CD8-positive, alpha-beta memory T cell (primary cell): ENCODE measurements at regions not wholly inside any gene's neighbourhood (a gene's known extent, or its start where the extent isn't known, plus 50 kb on each side); places are given as distances from the start of the nearest gene placed in this dataset.

Source experiments
- CTCF ChIA-PET: fragments of 350-600 bp; sonication (Branson Sonifier 250); formaldehyde crosslinking; loops from one replicate; lab custom pipeline; 2021; ENCODE audit warnings: antibody characterized with exemption; lab: Charles Lee
- POLR2A ChIA-PET: fragments of 350-600 bp; sonication (Branson Sonifier 250); formaldehyde crosslinking; loops from one replicate; lab custom pipeline; 2021; ENCODE audit warnings: antibody characterized with exemption; lab: Charles Lee
- DNase-seq, 5 donors: peaks; one replicate each; pipeline versions ENCODE4 v3.0.0 to v3.0.0-alpha.2; 2020 to 2022; ENCODE audit warnings: mixed read lengths in 1 of 5
- H3K27ac ChIP-seq: one replicate; pipeline ENCODE4 v1.7.0; 2013; ENCODE audit warnings: low read depth, mild to moderate bottlenecking, low read length, moderate library complexity
- H3K27me3 ChIP-seq: 2 replicates; pipeline ENCODE4 v1.7.0; 2013; ENCODE audit warnings: low read length, mild to moderate bottlenecking; ENCODE audit not compliant: insufficient read depth, poor library complexity, severe bottlenecking
- H3K36me3 ChIP-seq: 2 replicates; pipeline ENCODE4 v1.7.0; 2013; ENCODE audit warnings: mild to moderate bottlenecking, low read length, moderate library complexity; ENCODE audit not compliant: insufficient read depth
- H3K4me1 ChIP-seq: 2 replicates; pipeline ENCODE4 v1.7.0; 2013; ENCODE audit warnings: mild to moderate bottlenecking, low read length, moderate library complexity; ENCODE audit not compliant: insufficient read depth
- H3K4me3 ChIP-seq: 2 replicates; pipeline ENCODE4 v1.7.0; 2013; ENCODE audit warnings: mild to moderate bottlenecking, low read length
- H3K9me3 ChIP-seq: 2 replicates; pipeline ENCODE4 v1.7.0; 2013; ENCODE audit warnings: mild to moderate bottlenecking, low read length
- H3K27ac Mint-ChIP-seq, 8 donors: one replicate each; pipeline ENCODE4 v1.8.0; 2020 to 2021; ENCODE audit warnings: mixed read lengths in 8 of 8, mild to moderate bottlenecking in 6 of 8, inconsistent platforms in 3 of 8, moderate library complexity in 3 of 8
- H3K27me3 Mint-ChIP-seq, 2 donors: one replicate each; pipeline ENCODE4 v1.8.0; 2020 to 2021; ENCODE audit warnings: mixed read lengths in 2 of 2, mild to moderate bottlenecking in 1 of 2, moderate library complexity in 1 of 2
- H3K36me3 Mint-ChIP-seq, 3 donors: one replicate each; pipeline ENCODE4 v1.8.0; 2020 to 2021; ENCODE audit warnings: mixed read lengths in 3 of 3, inconsistent platforms in 1 of 3, mild to moderate bottlenecking in 1 of 3
- H3K4me1 Mint-ChIP-seq, 3 donors: one replicate each; pipeline ENCODE4 v1.8.0; 2020 to 2021; ENCODE audit warnings: mixed read lengths in 3 of 3, inconsistent platforms in 1 of 3, mild to moderate bottlenecking in 1 of 3
- H3K4me3 Mint-ChIP-seq, 7 donors: one replicate each; pipeline ENCODE4 v1.8.0; 2020 to 2021; ENCODE audit warnings: mixed read lengths in 7 of 7, mild to moderate bottlenecking in 6 of 7, moderate library complexity in 4 of 7, inconsistent platforms in 2 of 7
- H3K9me3 Mint-ChIP-seq, 5 donors: one replicate each; pipeline ENCODE4 v1.8.0; 2020 to 2022; ENCODE audit warnings: mixed read lengths in 5 of 5, mild to moderate bottlenecking in 3 of 5, moderate library complexity in 2 of 5, inconsistent platforms in 1 of 5

- H3K27me3 ChIP-seq: no peaks in the 10 kb centered on the region
- CTCF ChIA-PET: interaction anchor here (1.5 to 1.6 kb wide), 2 partner anchors 32 to 112 kb away, joined by 3 read pairs; no protein-coding TSS in a partner anchor
- H3K27ac ChIP-seq: no peak overlapping the region
- no peaks in the 10 kb centered on the region for H3K4me1 ChIP-seq
- Mint-ChIP-seq H3K27me3 (no peaks in the 10 kb centered on the region), H3K4me3 (no peak overlapping the region), H3K36me3 (no peaks in the 10 kb centered on the region), H3K9me3 (no peaks in the 10 kb centered on the region), H3K4me1 (peaks cover 0 to 3% (median 0%) of the 10 kb centered on the region in 3 donors), H3K27ac (peak overlapping the region in 1 of 8 donors; percentile 8)
- POLR2A ChIA-PET: interaction anchor here (1.0 kb wide), 1 partner anchor 9 kb away, joined by 3 read pairs; no protein-coding TSS in a partner anchor
- H3K9me3 ChIP-seq: no peaks in the 10 kb centered on the region
- H3K4me3 ChIP-seq: no peak overlapping the region
- DNase-seq: no peak
- H3K36me3 ChIP-seq: no peaks in the 10 kb centered on the region
Observed at GRCh38 chr2:64718250-64718885, 64.7 kb upstream of the SERTAD2 start.

- H3K4me3 Mint-ChIP-seq: no peak overlapping the region
- no peaks in the 10 kb centered on the region for H3K27me3 Mint-ChIP-seq
- no peaks in the 10 kb centered on the region for H3K4me1 ChIP-seq
- H3K9me3 Mint-ChIP-seq: no peaks in the 10 kb centered on the region
- ChIA-PET POLR2A (interaction anchor here (0.7 kb wide), 1 partner anchor 12 kb away, joined by 3 read pairs; no protein-coding TSS in a partner anchor), CTCF (interaction anchor here (1.7 kb wide), 1 partner anchor 69 kb away, joined by 8 read pairs; no protein-coding TSS in a partner anchor)
- no peaks in the 10 kb centered on the region for H3K36me3 ChIP-seq
- H3K9me3 ChIP-seq: no peaks in the 10 kb centered on the region
- H3K36me3 Mint-ChIP-seq: no peaks in the 10 kb centered on the region
- no peak overlapping the region for H3K4me3 ChIP-seq
- DNase-seq: no peak
- no peaks in the 10 kb centered on the region for H3K27me3 ChIP-seq
- H3K4me1 Mint-ChIP-seq: peaks cover 0 to 3% (median 0%) of the 10 kb centered on the region in 3 donors
- H3K27ac Mint-ChIP-seq: no peak overlapping the region
- H3K27ac ChIP-seq: no peak overlapping the region
Observed at GRCh38 chr2:64720535-64721319, 67.0 kb upstream of the SERTAD2 start.

- Histone ChIP-seq H3K4me1 (peaks cover 2% of the 10 kb centered on the region), H3K27me3 (no peaks in the 10 kb centered on the region), H3K4me3 (no peak overlapping the region), H3K36me3 (no peaks in the 10 kb centered on the region), H3K9me3 (no peaks in the 10 kb centered on the region), H3K27ac (no peak overlapping the region)
- Mint-ChIP-seq H3K27ac (no peak overlapping the region), H3K27me3 (no peaks in the 10 kb centered on the region), H3K9me3 (no peaks in the 10 kb centered on the region), H3K4me1 (peaks cover under 1 to 8% (median 2%) of the 10 kb centered on the region in 3 donors), H3K36me3 (no peaks in the 10 kb centered on the region), H3K4me3 (no peak overlapping the region)
- CTCF ChIA-PET: interaction anchor here (0.9 to 1.7 kb wide), 2 partner anchors 67 to 70 kb away, joined by 4 to 8 read pairs; partner anchors contain the start of gene SERTAD2
- no peak for DNase-seq
- POLR2A ChIA-PET: interaction anchor here (1.0 kb wide), 1 partner anchor 8 kb away, joined by 3 read pairs; no protein-coding TSS in a partner anchor
Observed at GRCh38 chr2:64721320-64721623, 67.6 kb upstream of the SERTAD2 start.

- Mint-ChIP-seq H3K27me3 (no peaks in the 10 kb centered on the region), H3K9me3 (no peaks in the 10 kb centered on the region), H3K36me3 (peaks cover 0 to 3% (median 3%) of the 10 kb centered on the region in 3 donors), H3K4me3 (no peak overlapping the region), H3K27ac (peak overlapping the region in 1 of 8 donors; percentile 12), H3K4me1 (peaks cover 12 to 20% (median 14%) of the 10 kb centered on the region in 3 donors)
- Histone ChIP-seq H3K27me3 (no peaks in the 10 kb centered on the region), H3K9me3 (no peaks in the 10 kb centered on the region), H3K27ac (no peak overlapping the region), H3K36me3 (no peaks in the 10 kb centered on the region), H3K4me1 (peaks cover 14% of the 10 kb centered on the region), H3K4me3 (no peak overlapping the region)
- POLR2A ChIA-PET: interaction anchor here (1.0 kb wide), 1 partner anchor 9 kb away, joined by 3 read pairs; no protein-coding TSS in a partner anchor
- no peak for DNase-seq
- CTCF ChIA-PET: interaction anchor here (0.9 to 1.7 kb wide), 3 partner anchors 9 to 71 kb away, joined by 3 to 8 read pairs (median 4); partner anchors contain the start of gene SERTAD2
Observed at GRCh38 chr2:64722291-64723044, 68.8 kb upstream of the SERTAD2 start.

- peak in 2 of 5 donors; percentile 28 to 30 for DNase-seq
- H3K27ac Mint-ChIP-seq: peak overlapping the region; percentile 71 to 96 (median 92)
- Histone ChIP-seq H3K4me1 (peaks cover 44% of the 10 kb centered on the region), H3K4me3 (peak overlapping the region; percentile 50), H3K9me3 (no peaks in the 10 kb centered on the region), H3K27me3 (no peaks in the 10 kb centered on the region), H3K27ac (peak overlapping the region; percentile 14), H3K36me3 (no peaks in the 10 kb centered on the region)
- H3K4me1 Mint-ChIP-seq: peaks cover 39 to 55% (median 48%) of the 10 kb centered on the region in 3 donors
- peak overlapping the region; percentile 12 to 77 (median 66) for H3K4me3 Mint-ChIP-seq
- ChIA-PET CTCF (interaction anchor here (0.8 to 3.1 kb wide), 14 partner anchors 11 to 204 kb away, joined by 3 to 33 read pairs (median 4); partner anchors contain the start of gene SERTAD2), POLR2A (interaction anchor here (1.0 to 3.4 kb wide), 8 partner anchors 9 to 82 kb away, joined by 3 to 44 read pairs (median 6); partner anchors contain the start of gene SERTAD2)
- no peaks in the 10 kb centered on the region for H3K9me3 Mint-ChIP-seq
- H3K36me3 Mint-ChIP-seq: peaks cover 0 to 9% (median 4%) of the 10 kb centered on the region in 3 donors
- H3K27me3 Mint-ChIP-seq: no peaks in the 10 kb centered on the region
Observed at GRCh38 chr2:64727013-64727767, 73.5 kb upstream of the SERTAD2 start.

GRCh38 chr2:64727843-64728463 lies 74.2 kb upstream of the SERTAD2 start:
- H3K27me3 ChIP-seq: no peaks in the 10 kb centered on the region
- peak overlapping the region; percentile 50 for H3K4me3 ChIP-seq
- no peaks in the 10 kb centered on the region for H3K9me3 Mint-ChIP-seq
- peaks cover 44% of the 10 kb centered on the region for H3K4me1 ChIP-seq
- peak overlapping the region; percentile 1 to 77 (median 66) for H3K4me3 Mint-ChIP-seq
- H3K36me3 Mint-ChIP-seq: peaks cover 0 to 9% (median 4%) of the 10 kb centered on the region in 3 donors
- ChIA-PET CTCF (interaction anchor here (0.7 to 3.1 kb wide), 15 partner anchors 11 to 205 kb away, joined by 3 to 33 read pairs (median 4); partner anchors contain the start of gene SERTAD2), POLR2A (interaction anchor here (0.6 to 3.4 kb wide), 10 partner anchors 10 to 137 kb away, joined by 3 to 44 read pairs (median 3); partner anchors contain the start of gene SERTAD2)
- no peaks in the 10 kb centered on the region for H3K9me3 ChIP-seq
- peak overlapping the region; percentile 71 to 96 (median 86) for H3K27ac Mint-ChIP-seq
- H3K27me3 Mint-ChIP-seq: no peaks in the 10 kb centered on the region
- peaks cover 39 to 55% (median 48%) of the 10 kb centered on the region in 3 donors for H3K4me1 Mint-ChIP-seq
- no peaks in the 10 kb centered on the region for H3K36me3 ChIP-seq
- no peak for DNase-seq
- H3K27ac ChIP-seq: peak overlapping the region; percentile 14
